Body of pancreas (tissue), 4 donors: ENCODE measurements at regions not wholly inside any gene's neighbourhood (a gene's known extent, or its start where the extent isn't known, plus 50 kb on each side); places are given as distances from the start of the nearest gene placed in this dataset.

Source experiments
- POLR2A ChIP-seq, 3 donors: fragments of 450-650 bp; IDR thresholded peaks; one replicate each; pipeline ENCODE4 v1.6.1; 2016; ENCODE audit warnings: antibody characterized with exemption in 3 of 3, mild to moderate bottlenecking in 2 of 3
- TF ChIP-seq, protein P1 (sequence below), 7 experiments: fragments of 450-650 bp in 4 of 7; fragments of 200-600 bp in 3 of 7; sonication (generic) in 3 of 7; IDR thresholded peaks; one replicate each; pipeline ENCODE4 v1.5.1; 2016 to 2019; ENCODE audit warnings: antibody characterized with exemption in 7 of 7

DNA sequence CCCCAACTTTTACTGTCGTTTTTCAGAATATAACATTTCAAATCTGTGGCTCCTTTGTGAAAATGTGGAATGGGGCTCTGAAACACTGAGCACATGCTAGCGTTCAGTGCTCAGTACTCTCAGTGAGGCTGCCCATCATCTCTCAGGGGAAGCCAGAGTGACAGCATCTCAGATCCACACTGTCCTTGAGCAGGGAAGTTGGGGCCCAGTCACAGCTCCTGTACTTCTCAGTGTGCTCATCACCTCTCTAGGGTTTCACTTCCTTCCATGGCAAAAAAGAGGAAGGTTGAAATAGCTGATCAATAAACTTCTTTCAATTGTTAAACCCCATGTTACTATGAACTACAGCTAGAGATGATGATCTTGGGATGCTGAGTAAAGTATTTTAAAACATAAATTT is 565.9 kb upstream of the SPRY2 start:
- TF ChIP-seq, protein P1, sequence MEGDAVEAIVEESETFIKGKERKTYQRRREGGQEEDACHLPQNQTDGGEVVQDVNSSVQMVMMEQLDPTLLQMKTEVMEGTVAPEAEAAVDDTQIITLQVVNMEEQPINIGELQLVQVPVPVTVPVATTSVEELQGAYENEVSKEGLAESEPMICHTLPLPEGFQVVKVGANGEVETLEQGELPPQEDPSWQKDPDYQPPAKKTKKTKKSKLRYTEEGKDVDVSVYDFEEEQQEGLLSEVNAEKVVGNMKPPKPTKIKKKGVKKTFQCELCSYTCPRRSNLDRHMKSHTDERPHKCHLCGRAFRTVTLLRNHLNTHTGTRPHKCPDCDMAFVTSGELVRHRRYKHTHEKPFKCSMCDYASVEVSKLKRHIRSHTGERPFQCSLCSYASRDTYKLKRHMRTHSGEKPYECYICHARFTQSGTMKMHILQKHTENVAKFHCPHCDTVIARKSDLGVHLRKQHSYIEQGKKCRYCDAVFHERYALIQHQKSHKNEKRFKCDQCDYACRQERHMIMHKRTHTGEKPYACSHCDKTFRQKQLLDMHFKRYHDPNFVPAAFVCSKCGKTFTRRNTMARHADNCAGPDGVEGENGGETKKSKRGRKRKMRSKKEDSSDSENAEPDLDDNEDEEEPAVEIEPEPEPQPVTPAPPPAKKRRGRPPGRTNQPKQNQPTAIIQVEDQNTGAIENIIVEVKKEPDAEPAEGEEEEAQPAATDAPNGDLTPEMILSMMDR (IDR thresholded peaks at IDR 0.05): no peak
- no peak for TF ChIP-seq POLR2A (IDR thresholded peaks at IDR 0.05)
